GM12892 (cell line): ENCODE measurements at regions not wholly inside any gene's neighbourhood (a gene's known extent, or its start where the extent isn't known, plus 50 kb on each side); places are given as distances from the start of the nearest gene placed in this dataset.

Source experiments
- POLR2A ChIP-seq: IDR thresholded peaks from 2 replicates; pipeline ENCODE4 v1.6.1; 2011; ENCODE audit warnings: low read depth, low read length, control low read depth
- POLR2AphosphoS5 ChIP-seq: IDR thresholded peaks from 2 replicates; pipeline ENCODE4 v1.6.1; 2011; ENCODE audit warnings: low read depth, low read length, control low read depth
- TAF1 ChIP-seq: IDR thresholded peaks from 2 replicates; pipeline ENCODE4 v1.6.1; 2011; ENCODE audit warnings: low read depth, mild to moderate bottlenecking, control low read depth, low read length, borderline replicate concordance

- TF ChIP-seq POLR2A (no peak), POLR2AphosphoS5 (no peak), TAF1 (no peak)
Observed at GRCh38 chr4:111483375-111484169, 661.7 kb upstream of the FAM241A start.
